Endothelial cell of umbilical vein (primary cell): ENCODE measurements at regions not wholly inside any gene's neighbourhood (a gene's known extent, or its start where the extent isn't known, plus 50 kb on each side); places are given as distances from the start of the nearest gene placed in this dataset.

Source experiments
- EZH2 ChIP-seq: IDR thresholded peaks from 2 replicates; pipeline ENCODE4 v1.6.1; 2012; ENCODE audit warnings: borderline replicate concordance, low read depth, mild to moderate bottlenecking, moderate library complexity, low read length, inconsistent platforms; ENCODE audit not compliant: severe bottlenecking
- FOS ChIP-seq: IDR thresholded peaks from 2 replicates; pipeline ENCODE4 v1.6.1; 2011; ENCODE audit warnings: mild to moderate bottlenecking, low read length, moderate library complexity, borderline replicate concordance; ENCODE audit not compliant: insufficient read depth
- JUN ChIP-seq: IDR thresholded peaks from 2 replicates; pipeline ENCODE4 v1.6.1; 2011; ENCODE audit warnings: borderline replicate concordance, low read depth; ENCODE audit not compliant: insufficient read length, insufficient read depth
- MYC ChIP-seq: IDR thresholded peaks from one replicate; pipeline ENCODE4 v1.6.1; 2011; ENCODE audit warnings: mild to moderate bottlenecking, low read depth, low read length
- POLR2A ChIP-seq: IDR thresholded peaks from 2 replicates; pipeline ENCODE4 v1.6.1; 2012; ENCODE audit warnings: low read depth, mild to moderate bottlenecking, control low read depth, low read length
- POLR2AphosphoS5 ChIP-seq: IDR thresholded peaks from 2 replicates; pipeline ENCODE4 v1.6.1; 2012; ENCODE audit warnings: low read depth, mild to moderate bottlenecking, control low read depth, low read length, moderate library complexity; ENCODE audit not compliant: insufficient read depth
- TF ChIP-seq, protein P1 (sequence below), 2 donors: IDR thresholded peaks; 1 replicate in 1 of 2; 2 replicates in 1 of 2; pipeline ENCODE4 v1.5.1; 2011; ENCODE audit warnings: low read length in 2 of 2, mild to moderate bottlenecking in 2 of 2, moderate library complexity in 2 of 2, control low read depth in 1 of 2, inconsistent platforms in 1 of 2, low read depth in 1 of 2; ENCODE audit not compliant: insufficient read depth in 1 of 2; ENCODE audit errors: extremely low read depth in 1 of 2
- TF ChIP-seq, protein P2 (sequence below): IDR thresholded peaks from 2 replicates; pipeline ENCODE4 v1.6.1; 2011; ENCODE audit not compliant: insufficient read depth, insufficient read length

DNA sequence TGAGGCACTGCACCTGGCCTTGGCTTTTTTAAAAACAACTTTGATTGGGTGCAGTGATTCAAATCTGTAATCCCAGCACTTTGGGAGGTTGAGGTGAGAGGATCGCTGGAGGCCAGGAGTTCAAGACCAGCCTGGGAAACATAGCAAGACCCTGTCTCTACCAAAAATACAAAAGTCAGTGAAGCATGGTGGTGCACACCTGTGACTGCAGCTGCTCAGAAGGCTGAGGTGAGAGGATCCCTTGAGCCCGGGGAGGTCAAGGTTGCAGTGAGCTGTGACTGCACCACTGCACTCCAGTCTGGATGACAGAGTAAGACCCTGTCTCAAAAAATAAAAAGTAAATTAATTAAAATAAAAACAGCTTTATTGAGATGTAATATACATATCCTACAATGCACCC, 84.9 kb downstream of the NPTX2 start:
- TF ChIP-seq, protein P1, sequence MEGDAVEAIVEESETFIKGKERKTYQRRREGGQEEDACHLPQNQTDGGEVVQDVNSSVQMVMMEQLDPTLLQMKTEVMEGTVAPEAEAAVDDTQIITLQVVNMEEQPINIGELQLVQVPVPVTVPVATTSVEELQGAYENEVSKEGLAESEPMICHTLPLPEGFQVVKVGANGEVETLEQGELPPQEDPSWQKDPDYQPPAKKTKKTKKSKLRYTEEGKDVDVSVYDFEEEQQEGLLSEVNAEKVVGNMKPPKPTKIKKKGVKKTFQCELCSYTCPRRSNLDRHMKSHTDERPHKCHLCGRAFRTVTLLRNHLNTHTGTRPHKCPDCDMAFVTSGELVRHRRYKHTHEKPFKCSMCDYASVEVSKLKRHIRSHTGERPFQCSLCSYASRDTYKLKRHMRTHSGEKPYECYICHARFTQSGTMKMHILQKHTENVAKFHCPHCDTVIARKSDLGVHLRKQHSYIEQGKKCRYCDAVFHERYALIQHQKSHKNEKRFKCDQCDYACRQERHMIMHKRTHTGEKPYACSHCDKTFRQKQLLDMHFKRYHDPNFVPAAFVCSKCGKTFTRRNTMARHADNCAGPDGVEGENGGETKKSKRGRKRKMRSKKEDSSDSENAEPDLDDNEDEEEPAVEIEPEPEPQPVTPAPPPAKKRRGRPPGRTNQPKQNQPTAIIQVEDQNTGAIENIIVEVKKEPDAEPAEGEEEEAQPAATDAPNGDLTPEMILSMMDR (IDR thresholded peaks at IDR 0.05; ENCODE audit: extremely low read depth in 1 of 2, insufficient read depth in 1 of 2, low read depth in 1 of 2, low read length in 2 of 2), result no peak
- no peak for TF ChIP-seq EZH2
- no peak for TF ChIP-seq POLR2AphosphoS5
- TF ChIP-seq POLR2A, result no peak
- TF ChIP-seq, protein P2, sequence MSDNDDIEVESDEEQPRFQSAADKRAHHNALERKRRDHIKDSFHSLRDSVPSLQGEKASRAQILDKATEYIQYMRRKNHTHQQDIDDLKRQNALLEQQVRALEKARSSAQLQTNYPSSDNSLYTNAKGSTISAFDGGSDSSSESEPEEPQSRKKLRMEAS, result no peak
- no peak for TF ChIP-seq JUN
- TF ChIP-seq MYC, result no peak
- TF ChIP-seq FOS, result no peak
